SH-SY5Y (cell line): ENCODE measurements at regions not wholly inside any gene's neighbourhood (a gene's known extent, or its start where the extent isn't known, plus 50 kb on each side); places are given as distances from the start of the nearest gene placed in this dataset.

ENCODE experiments used
- GATA2 ChIP-seq: IDR thresholded peaks from 2 replicates; pipeline ENCODE4 v1.6.1; 2011; ENCODE audit warnings: mild to moderate bottlenecking, low read depth, low read length
- GATA3 ChIP-seq: IDR thresholded peaks from 2 replicates; pipeline ENCODE4 v1.6.1; 2011; ENCODE audit warnings: low read depth, mild to moderate bottlenecking, low read length, moderate library complexity

DNA sequence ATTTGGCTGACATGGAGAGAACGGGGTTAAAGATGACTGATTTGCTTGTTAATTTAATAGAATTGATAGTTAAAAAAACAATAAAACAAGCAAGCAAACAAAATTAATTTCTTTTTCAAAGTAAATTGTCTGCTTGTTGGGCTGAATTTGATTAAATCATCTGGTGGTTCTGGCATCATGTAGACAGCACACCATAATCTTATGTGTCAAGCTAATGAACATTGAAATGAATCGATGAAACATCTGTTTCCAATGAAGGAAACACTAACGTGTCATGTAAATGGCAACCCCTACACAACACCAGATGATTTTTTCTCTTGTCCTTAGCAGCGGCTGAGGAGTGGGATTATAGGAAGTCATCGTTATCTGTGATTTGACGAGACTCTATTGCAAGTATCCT, 399.6 kb upstream of the RAG2 start:
- TF ChIP-seq GATA2 (no peak), GATA3 (no peak)
